GM19328 (cell line): ENCODE measurements at regions not wholly inside any gene's neighbourhood (a gene's known extent, or its start where the extent isn't known, plus 50 kb on each side); places are given as distances from the start of the nearest gene placed in this dataset.
"Not testable (repeated sequence)": the region's sequence is repeated elsewhere in the genome, so short reads cannot be mapped to it uniquely, and the experiment has no call there.

Source experiments
- ATAC-seq: cut with Tn5 transposase; IDR thresholded peaks from one replicate; pipeline ENCODE4 v1.9.1; 2021; ENCODE audit warnings: mild to moderate bottlenecking, moderate library complexity; ENCODE audit not compliant: unreplicated experiment

DNA sequence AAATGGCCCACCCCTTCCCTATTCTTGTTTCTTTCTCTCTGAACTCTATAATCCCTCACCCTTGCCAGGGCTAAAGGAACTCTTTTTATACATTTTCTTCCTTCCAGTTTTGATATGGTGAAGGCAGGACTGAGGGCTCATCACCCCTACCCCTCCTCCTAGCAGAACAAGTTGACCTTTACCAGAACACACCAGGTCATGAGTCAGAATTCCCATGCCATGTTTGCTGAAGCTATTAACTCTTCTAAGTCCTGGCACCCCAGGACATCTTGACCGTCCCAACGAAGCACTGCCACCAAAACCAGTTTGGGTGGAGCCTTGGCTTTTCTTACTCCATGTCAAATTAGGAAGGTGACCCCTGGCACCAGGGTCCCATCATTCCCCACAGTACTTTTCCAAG lies 57.5 kb upstream of the DYNLT3 start:
- ATAC-seq, result no peak

DNA sequence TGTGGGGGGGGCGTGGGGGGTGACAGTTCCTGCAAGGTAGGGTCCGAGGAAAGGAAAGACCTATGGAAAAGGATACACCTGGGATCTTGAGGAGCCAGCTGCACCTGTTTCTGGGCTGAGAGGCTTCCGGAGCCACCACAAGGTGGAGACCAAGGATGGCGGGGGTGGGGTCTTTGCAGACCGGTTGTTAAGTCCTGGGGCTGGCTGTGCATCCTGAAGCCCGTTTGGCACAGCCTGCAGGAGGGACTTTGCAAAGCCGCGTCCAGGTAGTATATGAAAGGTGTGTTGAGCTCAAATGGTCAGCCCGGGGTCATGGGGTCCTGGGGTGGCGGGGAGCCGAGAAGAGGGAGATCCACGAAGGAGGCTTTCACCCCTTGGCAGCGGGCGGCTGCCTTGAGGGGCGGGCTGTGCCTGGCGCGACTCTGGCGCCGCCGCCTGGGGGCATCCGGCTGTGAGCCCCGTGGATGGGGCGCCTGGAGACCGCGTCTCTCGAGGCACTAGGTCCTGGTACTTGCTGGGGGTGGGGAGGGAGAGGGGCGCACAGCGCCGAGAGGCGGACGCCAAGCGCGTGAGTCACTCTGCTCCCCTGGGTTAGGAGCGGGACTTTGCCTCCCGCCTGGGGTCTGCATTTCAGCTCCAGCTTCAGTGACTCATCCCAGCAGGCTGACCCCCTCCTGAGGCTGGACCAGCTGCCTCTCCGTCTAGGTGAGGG lies 58.2 kb upstream of the DYNLT3 start:
- ATAC-seq, result no peak

DNA sequence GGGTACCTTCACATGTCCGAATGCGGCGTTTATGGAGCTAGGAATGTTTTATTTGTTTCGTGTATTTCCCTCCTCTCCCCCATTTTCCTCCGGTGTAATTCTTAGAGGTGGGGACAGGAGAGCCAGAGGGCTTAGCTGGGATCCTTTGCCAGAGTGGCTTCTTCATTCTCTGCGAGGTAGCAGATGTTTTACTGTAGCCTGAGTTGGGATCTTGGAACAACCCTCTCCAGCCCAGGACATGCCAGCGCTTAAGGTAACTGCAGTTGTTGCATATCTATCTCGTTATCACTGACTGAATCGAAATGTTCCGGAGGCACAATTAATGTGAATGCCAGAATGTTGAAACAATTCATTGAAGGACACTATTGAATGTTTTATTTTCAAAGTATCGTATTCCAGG lies 59.0 kb upstream of the DYNLT3 start:
- ATAC-seq, result no peak

DNA sequence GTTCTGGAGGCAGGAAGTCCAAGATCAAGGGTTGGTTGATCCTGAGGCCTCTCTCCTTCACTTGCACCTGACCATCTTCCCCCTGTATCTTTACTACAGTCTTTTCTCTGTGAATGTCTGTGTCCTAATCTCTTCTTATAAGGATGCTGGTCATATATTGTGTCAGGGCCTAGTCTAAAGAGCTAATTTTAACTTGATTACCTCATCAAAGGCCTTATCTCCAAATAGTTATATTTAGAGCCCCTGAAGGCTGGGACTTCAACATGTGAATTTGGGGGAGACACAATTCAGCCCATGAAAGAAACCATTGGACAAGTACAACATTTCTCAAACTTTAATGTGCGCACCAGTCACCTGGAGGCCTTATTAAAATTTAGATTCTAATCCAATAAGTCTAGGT lies 62.8 kb upstream of the DYNLT3 start:
- no peak for ATAC-seq

DNA sequence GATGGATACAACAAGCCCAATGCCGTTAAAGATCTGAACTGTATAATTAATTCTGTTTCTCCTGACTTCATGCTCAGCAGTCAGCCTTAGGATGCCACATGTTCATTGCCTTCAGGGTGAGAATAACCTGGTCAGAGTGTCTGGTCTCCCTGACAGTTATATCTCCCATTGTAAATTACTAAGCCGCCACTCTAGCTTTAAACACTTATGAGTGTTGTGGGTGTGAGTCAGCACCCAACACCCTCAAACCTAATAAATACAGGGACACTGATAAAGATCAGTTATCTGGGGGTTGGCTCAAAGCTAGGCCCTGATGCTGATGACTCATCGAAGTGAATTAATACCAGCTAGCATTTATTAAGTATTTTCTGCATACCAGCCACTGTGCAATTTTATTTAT lies 64.9 kb upstream of the DYNLT3 start:
- no peak for ATAC-seq

DNA sequence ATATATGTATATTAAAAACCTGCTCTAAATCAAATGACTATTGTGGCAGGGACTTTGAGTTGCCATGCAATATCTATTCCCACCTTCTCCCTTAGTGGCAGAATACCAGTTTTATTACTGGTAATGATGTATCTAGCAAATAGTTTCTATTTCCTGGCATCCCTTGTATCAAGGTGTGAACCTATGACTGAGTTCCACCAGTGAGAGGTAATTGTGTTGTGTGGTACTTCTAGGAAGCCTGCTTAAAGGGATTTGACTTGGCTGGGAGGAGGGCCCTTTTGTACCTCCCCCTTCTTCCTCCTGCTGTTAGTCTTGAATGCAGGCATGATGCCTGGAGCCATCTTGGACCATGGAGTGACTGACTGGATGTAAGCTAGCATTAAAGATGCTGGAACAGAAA lies 65.4 kb upstream of the DYNLT3 start:
- ATAC-seq, result no peak

DNA sequence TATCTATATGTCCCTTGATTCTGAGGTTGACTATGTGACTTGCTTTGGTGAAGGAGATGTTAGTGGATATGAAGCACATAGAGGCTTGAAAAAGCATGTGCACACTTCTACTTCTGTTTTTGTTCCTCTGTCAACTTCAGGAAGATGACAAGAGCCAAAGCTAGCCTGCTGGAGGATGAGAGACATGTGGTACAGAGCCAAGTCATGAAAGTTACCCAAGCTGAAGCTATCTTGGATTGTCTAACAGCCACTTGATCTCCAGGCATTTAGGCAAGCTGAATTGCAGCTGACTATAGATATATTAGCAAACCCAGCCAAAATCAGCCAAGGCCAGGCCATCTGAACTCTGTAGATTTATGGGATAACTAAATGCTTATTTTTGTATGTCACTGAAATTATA lies 70.8 kb upstream of the DYNLT3 start:
- no peak for ATAC-seq

DNA sequence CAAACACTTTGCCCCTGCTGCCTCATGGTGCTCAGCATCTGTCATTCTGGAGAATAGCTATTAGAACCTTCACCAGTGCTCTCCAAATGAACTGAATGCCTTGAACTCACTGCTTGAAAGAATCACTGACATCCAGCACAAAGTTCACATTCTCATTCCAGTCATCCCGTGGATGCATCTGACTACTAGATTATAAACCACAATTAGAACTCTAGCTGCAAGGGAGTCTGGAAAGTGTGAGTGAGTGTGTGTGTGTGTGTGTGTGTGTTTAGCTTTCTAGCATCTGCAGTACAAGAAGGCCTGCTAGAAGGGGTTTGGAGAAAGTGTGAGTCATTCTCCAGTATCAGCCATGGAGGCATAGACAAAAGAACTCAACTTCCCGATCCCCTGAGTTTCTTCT lies 71.3 kb upstream of the DYNLT3 start:
- no peak for ATAC-seq

DNA sequence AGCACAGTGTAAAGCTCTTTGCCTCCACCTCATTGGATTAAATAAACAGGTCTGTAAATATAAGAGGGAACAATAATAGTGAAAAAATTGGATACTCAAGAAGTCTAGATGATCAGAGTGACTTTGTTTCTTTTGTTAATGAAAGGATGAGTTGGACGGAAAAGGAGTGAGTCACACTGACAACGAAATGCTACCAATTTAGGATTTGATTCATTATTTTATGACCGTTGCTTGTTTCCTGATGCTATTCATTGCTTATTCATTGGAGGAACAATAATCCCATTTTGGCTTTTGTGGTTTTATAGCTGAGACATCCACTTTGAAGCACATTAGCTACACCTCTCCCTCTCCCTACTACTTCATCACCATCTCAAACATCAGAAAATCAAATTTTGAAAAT lies 74.4 kb upstream of the DYNLT3 start:
- ATAC-seq, result no peak

DNA sequence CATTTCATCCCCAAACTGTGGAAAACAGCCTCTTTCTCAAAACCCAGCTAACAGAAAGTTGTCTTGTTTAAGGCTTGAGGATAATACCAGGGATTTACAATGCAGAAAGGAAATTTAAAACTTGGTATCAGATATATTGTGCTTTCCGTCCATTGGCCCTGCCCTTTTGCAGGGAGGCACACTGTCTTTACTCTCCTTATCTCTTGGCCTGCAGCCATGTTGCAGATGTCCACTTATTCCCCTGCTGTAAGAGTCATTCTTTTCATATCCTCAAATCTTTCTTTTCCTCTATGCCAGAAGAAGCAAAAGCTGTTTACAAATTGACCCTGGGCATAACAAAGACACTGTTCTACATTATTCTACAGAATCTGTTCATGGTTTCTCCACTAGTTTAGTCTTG lies 75.6 kb upstream of the DYNLT3 start:
- ATAC-seq, result no peak

DNA sequence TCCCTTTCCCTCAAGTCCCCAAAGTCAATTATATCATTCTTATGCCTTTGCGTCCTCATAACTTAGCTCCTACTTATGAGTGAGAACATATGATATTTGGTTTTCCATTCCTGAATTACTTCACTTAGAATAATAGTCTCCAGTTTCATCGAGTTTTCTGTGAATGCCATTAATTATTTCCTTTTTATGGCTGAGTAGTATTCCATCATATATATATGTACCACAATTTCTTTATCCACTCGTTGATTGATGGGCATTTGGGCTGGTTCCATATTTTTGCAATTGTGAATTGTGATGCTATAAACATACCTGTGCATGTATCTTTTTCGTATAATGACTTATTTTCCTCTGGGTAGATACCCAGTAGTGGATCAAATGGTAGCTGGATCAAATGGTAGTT lies 78.4 kb upstream of the DYNLT3 start:
- ATAC-seq, result not testable (repeated sequence)

DNA sequence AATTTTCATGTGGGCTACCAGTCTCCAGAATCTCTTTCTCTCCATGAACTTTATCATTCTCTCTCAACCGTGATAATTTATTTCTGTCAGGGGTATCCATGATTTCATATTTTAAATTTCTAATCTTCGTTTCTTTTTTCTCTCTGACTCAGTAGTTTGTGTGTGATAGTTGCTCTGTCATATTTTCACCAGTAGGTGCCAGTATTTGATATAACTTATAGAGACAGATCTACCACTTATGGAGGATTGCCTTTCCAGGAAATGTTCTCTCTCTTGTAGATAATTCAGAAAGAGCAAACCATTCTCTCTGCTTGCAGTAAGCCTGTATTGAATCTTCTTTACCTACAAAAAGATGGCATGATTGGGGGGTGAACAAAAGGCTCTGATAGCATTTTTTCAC lies 79.3 kb upstream of the DYNLT3 start:
- peak; percentile 73 for ATAC-seq

DNA sequence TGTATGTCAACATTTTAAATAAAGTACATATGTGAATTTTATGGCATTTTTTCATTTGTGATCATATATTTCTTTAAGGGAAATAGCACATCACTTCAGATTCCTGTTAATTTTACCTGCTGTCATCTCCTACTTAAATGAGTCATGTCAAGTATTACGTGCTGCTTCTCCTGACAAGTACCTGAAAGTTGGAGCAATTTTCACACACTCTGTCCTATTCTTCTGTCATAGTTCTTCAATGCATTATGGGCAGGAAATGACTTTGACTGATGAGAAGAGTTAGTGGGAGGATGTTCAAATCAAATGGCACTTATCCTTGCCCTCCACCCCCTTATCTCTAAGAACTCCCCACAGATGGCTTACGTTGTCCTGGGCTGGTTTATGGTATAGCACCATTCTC lies 64.2 kb upstream of the SYTL5 start:
- ATAC-seq, result no peak

DNA sequence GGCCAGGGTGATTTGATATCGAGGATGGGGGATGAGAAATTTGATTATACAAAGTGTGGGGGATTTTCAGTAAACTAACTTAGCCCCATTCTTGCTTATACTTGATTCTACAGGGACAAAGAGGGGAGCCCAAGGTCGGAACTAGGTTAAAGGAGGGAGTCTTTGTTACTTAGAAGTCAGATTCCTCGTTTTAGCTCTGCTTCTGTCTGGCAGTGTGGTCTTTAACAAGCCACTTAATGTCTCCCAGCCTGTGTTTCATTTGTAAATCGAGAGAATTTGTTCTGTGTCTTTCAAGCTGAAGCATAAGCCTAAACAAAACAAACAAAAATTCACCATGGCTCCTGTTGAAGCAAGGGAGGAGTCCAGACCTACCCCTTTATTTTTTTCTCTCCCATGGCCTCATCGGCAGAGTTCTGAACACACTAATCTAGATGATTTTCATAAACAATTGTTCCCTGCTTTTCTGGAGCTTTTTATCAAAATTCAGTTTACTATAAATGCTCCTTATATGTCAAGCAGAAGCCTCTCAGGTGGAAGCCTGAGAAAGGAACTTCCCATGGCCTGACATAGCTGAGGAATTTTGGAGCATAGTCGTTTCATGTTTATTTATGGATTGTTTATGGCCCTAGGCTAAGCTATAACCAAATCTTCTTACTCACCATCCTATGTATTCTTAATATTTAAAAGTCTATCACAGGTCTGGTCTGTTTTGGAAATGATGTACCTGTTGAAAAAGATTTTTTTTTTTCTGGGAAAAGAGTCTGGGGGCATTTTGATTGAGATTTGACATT lies 62.6 kb upstream of the SYTL5 start:
- no peak for ATAC-seq

DNA sequence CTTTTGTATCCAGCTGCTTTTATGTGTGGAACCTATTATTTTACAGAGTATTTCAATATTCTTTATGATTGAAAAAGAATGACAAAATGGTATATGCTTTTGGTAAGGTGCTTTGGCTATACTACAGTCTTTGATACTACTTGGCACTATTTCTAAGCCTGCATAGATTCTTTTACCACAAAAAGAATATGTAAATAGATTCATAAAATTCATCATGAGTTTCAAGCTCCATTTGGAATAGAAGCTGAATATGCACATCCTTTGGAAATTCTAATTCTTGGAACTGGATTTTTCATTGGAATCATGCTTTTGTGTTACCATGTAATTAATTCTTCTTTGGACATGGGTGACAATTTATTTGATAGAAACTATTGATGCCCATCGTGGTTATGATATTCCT lies 60.2 kb upstream of the SYTL5 start:
- ATAC-seq, result no peak

DNA sequence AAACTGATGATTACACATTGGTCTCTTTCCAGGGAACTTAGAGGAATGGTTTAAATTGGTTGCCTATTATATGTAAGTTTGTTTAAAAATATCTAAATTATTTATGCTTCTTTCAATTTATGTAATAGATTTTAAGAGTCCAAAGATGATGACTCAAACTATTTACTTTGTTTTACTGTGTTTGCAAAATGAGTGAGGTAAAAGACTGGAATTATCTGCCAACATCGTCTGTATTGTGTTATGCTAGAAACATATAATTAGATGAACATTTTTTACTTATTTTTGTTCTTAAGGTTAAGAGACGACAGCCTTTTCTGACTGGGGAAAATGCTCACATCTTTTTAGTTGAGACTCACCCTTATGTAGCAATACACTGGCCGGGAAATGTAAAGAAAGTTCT lies 51.1 kb upstream of the SYTL5 start:
- no peak for ATAC-seq

DNA sequence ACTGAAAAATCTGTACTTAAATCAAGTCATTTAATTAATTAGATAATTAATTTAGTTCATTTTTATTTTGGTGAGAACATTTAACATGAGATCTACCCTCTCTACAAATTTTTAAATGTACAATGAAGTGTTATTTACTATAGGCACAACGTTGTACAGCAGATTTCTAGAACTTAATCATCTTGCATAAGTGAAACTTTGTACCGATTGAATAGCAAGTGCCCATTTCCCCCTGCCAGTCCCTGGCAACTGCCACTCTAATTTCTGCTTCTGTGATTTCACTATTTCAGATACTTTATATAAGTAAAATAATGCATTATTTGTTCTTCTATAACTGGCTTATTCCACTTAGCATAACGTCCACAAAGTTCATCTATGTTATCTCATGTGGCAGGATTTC lies 50.1 kb upstream of the SYTL5 start:
- ATAC-seq, result no peak
